SU-DHL-6 (cell line): ENCODE measurements at regions not wholly inside any gene's neighbourhood (a gene's known extent, or its start where the extent isn't known, plus 50 kb on each side); places are given as distances from the start of the nearest gene placed in this dataset.

ENCODE experiments used
- CTCF ChIP-seq: fragments of 200-600 bp; sonication (generic); IDR thresholded peaks from one replicate; pipeline ENCODE4 v1.5.1; 2017; ENCODE audit warnings: antibody characterized with exemption, mild to moderate bottlenecking, low read length, moderate library complexity; ENCODE audit not compliant: insufficient read depth, poor library complexity, severe bottlenecking
- EZH2phosphoT487 ChIP-seq: fragments of 200-600 bp; sonication (generic), shearing (Covaris generic); conservative IDR thresholded peaks from 2 replicates; pipeline ENCODE4 v1.6.1; 2018; ENCODE audit warnings: mild to moderate bottlenecking, antibody characterized with exemption, low read length, moderate library complexity, mixed read lengths

- TF ChIP-seq CTCF (no peak), EZH2phosphoT487 (no peak)
Observed at GRCh38 chr12:66744461-66744860, 65.6 kb upstream of the GRIP1 start.
